Activated T-cell treated with anti-CD3 and anti-CD28 coated beads, Interleukin-2, amount 50 U/mL, for 1 hour (primary cell): ENCODE measurements at regions not wholly inside any gene's neighbourhood (a gene's known extent, or its start where the extent isn't known, plus 50 kb on each side); places are given as distances from the start of the nearest gene placed in this dataset.

Experiments
- DNase-seq: peaks from one replicate; pipeline ENCODE4 v3.0.0-alpha.2; 2020

DNA sequence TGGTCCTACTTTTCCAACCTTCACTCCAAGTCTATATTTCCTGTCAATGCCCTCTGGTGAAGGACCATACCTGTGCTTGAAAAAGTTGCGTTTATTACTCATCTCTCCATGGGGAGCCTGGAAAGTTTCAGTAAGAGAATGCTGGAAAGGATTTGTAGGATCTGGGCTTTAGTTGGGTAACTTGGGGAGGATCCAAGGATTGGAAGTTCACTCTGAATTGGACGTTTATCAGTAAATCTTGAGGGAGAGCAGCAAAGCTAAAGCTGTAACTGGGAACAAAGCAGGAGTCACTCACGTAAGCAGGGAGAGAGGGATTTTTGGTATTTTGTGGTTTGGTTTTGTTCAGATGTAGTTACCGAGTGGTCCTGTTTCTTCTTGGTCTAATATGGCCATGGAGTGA lies 51.4 kb upstream of the NPVF start:
- no peak for DNase-seq

DNA sequence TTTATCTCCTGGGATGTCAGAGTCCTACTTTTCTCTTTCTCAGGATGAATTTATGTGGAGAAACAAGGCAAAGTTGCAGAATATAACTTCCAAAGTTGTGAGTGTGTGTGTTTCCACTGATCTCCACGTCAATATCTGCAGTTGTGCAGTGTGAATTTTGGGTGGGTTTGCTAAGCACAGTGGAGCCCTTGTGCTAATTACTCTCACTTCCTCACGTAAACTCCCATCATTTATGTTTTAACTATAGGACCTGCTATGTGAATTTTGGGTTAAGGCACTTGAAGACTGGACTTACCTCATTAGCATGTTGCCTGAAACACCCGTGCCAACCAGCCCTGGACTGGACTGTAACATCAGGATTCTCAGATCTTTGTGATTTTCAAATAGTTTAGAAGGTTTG lies 51.9 kb upstream of the NPVF start:
- DNase-seq, result no peak

DNA sequence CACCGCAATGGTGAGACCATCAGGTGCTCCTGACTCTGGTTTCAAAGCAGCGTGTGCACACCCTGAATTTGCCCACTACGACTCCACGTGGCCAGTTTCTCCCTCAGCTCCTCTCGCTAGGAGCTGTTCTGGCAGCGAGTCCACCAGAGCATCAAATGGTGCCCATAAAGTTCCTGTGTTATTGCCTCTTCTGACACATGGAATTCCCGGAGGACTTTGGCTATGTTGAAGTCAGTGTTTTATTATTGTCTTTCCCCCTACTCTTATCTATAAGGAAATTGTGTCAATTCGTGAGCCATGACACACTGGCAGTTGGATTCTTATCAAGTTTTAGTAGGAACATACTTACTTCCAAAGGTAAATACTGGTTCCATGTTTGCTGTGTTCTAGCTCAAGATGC lies 53.9 kb upstream of the NPVF start:
- DNase-seq, result no peak

DNA sequence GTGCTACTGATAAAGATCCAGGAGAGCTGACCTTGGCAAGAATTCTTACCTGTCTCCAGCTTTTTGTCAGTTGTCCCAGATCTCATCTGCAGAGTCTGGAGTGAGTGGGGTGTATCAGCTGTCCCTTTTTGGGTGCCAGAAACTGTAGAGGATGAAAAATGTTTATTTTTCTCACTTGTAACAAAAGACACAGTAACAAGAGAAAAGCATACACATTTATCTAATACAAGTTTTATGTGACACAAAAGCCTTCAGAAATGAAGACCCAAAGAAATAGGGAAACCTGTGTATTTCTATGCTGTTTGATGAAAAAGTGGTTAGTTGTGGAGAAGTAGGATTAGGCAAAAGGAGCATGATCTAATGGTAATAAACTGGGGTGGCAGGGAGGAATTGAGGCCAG lies 58.5 kb upstream of the NPVF start:
- no peak for DNase-seq

DNA sequence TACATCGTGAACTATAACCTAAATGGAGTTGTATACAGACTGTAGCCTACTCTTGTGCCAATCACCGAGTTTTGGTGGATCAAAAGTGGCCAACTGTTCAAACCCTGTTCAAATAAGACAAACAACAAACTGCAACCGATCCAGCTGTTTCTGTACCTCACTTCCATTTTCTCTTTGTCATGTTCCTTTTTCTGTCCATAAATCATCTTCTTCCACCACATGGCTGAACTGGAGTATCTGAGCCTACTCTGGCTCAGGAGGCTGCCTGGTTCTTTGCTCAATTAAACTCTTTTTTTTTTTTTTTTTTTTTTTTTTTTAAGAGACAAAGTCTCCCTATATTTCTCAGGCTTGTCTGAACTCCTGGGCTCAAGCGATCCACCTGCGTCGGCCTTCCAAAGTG lies 59.0 kb upstream of the NPVF start:
- DNase-seq, result no peak

DNA sequence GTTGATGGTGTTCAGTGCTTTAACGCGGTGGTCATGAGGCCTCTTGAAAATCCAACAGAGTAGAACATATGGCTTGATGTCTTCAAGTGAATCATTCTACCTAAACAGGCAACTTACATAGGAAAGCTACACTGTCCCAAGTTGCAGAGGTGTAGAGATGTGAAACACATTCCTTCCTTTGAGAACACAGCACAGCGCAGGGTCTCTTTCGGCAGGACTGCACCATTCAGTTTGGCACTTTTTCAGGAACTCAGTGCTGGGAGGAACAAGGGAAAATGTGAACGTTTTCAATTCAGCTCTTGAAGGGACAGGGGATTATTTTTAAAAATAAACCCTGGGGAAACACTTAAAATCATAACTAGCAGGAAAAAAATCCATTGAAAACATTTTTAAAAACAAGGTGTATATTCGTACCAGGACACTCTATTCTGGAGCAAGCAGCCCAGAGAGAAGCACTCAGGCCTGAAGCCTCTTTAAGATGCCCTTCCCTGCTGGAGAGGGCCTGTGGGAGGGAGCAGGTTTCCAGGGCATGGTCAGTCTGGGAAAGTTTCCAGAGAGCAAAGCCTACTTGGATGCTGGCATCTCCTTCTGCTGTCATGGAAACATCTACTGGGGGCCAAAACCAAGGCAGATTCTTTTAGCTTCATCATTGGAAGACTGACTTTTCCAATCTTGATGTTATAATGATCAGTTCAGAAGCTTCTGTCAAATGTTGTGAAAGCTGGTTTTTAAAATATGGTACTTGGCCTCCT lies 60.4 kb upstream of the NPVF start:
- DNase-seq, result no peak

DNA sequence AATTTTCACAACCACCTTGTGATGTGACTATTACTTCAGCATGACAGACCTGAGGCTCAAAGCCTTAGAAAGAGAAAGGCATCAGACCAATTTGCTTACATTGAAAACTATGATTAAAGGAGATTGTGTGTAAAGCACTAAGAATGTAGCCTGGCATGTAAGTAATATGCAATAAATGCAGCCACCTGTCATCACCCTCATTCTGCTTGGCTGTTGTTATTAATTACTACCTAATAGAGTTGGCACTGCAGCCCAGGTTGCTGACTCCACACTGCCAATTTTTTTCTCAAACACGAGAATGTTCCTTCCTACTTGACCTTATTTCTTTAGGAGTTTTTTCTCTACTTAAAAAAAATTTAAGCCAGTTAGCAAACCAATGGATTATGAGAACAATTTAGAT lies 61.2 kb upstream of the NPVF start:
- DNase-seq, result no peak

DNA sequence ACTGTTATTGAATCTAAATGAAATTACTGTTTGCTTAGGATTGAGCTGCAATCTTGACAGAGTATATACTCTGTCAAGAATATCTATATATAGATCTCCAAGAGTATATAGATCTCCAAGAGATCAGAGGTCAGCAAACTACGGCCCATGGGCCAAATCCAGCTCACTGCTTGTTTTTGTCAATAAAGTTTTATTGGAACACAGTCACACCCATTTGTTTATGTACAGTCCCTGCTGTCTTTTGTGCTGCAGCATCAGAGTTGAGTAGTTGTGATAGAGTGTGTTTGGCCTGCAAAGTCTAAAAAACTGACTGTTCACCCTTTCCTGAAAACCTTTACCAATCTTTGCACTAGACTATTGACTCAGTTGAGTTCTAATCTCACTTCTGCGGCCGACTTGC lies 66.3 kb upstream of the NPVF start:
- DNase-seq, result no peak

DNA sequence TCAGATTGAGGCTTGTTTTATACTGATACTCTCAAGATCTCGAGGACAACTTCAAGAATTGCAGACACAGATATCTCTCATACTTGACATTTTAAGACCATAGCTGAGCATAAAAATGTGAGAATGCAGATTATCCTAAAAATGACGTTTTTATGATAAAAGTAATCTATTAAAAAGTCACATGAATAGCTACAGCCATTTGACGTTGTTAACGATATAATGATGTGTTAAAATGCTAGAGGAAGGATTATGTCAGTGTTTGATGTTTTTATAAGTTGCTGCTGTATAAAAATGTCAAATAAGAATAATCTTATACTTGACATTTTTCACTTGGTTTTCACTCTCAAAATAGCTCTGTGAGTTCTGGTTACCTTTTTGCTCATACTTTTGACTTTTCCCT lies 67.1 kb upstream of the NPVF start:
- DNase-seq, result no peak

DNA sequence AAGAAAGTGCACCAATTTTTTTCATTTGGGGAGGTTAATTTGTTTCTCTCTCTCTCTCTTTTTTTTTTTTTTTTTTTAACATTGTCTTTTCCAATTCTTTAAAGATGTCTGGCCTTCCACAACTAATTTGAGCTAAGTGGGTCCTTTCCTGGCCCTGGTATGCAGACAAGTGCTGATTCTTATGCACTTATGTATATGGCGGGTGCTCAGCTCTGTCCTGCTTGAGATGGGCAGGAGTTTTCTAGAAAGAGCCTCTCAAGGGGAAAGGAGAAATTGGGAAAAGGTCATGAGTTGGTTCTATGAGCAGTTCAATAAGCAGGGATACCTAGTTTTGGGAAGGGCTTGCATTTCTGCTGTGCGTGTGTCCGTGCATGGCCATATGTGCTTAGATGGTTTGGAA lies 67.8 kb upstream of the NPVF start:
- no peak for DNase-seq

DNA sequence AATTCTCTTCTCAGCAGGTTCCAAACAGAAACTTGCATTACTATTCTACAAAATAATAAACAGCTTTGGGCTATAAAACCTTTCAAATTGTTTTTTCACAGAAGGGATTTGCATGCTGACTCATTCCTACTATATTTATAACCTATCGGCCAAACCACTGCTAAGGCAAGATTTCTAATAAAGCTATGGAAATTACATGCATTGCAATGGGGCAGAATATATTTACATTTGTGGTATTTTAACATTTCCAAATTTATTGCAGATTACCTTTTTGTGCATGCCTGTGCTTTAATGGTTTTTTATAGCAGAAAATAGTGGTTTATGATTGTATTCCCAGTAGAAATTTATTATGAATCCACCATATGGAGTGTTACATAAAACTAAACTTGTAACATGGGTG lies 69.0 kb upstream of the NPVF start:
- no peak for DNase-seq

DNA sequence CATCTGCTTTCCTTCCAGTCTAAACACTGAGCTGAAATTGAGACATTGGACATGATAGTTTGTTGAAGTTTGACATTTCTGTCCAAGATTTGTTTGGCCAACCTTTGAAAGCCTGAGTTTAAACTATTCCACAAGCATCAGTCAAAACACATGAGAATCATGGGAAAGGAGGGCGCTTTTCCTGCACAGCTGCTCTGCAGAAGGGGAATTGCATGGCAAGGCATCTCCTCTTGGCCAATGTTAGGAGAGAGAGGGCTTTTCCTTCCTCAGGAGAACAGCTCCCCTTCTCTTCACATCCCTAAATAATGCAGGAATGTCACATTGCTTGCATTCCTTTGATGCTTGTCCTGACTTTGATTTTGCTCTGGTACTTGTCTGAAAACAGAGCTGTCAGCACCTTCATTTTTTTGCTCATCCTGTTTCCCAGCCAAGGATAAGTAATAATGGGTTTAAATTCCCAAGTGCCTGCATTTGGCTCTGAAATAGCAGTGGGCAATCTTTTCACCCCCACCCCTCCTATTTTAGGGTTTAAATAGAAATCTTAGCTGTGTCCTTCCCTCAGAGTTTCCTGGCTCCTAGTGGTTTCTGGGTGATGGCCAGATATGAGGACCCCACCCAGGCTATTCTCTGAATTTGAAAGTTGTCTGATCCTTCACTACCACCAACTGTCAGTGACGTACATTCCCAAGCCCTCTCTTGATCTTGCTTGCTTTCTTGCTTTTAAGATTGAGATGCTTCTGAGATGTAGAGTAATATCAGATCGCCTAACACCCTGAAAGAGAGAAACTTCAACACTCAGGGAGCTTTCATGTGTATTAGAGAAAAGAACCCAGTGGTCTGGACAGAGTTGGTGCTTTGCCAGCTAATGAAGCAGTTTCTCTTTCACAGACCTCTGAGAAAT lies 75.2 kb upstream of the NPVF start:
- DNase-seq, result no peak

DNA sequence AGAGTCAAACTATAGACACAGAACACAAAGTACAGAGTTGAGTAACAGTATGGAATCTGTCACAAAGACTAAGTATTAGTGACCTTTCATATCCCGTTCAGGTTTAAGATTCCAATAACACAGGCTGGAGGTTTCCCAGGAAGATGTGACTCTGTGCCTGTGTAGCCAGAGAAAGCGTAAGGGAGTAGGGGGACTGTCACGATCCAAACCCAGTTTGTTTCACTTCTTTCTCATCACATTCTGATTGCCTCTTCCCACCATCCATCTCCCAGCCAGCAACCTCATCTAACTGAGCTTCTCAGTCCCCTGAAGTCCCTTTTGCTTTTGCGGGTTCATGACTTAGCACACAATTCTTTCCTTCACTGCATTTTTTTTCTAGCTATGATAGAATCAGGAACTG lies 76.4 kb upstream of the NPVF start:
- DNase-seq, result no peak

DNA sequence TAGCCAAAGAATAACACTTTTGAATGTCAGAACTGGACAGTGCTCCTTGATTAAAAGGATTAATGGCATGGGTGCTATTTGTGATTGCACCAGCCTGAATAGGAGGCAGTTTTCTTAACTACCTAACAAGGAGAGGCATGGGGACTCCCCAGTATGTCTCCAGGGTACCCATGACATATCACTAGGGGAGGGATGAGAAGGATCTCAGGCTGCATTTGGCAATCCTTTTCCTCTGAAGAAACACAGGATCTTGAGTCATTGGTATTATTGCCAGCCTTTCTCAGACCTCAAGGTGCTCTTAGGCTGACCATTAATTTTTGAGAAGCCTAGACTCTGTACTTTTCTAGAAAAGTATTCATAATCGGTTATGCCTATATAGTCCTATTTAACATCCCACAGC lies 77.5 kb upstream of the NPVF start:
- no peak for DNase-seq

DNA sequence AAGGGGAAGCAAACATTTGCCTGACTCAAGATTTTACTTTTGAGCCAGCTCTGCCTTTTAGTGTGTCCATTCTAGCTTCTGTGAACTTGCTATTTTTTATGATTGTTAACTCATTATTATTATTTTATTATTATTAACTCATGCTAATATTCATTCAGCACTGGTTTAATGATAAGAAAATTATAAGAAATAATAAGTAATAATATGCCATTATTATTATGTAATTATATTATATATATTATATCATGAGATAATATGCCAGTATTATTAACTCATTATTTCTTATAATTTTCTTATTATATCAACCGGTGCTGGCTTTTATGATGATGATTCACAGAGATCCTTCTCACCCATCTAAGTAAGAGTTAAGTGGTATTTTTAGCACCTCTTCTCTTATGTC lies 79.3 kb upstream of the NPVF start:
- no peak for DNase-seq

DNA sequence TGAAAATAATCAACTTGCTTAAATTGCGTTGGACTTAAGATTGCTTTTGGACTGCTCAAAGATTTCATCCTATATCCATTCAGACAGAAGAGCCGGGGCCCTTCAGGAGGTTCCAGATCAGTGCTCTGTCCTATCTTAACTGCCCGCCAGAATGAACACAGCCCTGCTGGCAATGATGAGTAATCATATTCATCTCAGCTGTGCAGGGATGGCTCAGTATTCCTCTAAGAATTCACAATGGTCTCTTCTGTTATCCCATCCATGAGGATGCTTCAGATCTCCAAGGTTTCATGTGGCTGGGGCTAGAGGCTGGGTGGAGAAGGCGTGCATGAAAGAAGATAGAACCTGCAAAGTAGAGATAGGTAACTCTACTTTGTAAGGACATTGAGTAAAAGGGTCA lies 80.0 kb upstream of the NPVF start:
- DNase-seq, result no peak

DNA sequence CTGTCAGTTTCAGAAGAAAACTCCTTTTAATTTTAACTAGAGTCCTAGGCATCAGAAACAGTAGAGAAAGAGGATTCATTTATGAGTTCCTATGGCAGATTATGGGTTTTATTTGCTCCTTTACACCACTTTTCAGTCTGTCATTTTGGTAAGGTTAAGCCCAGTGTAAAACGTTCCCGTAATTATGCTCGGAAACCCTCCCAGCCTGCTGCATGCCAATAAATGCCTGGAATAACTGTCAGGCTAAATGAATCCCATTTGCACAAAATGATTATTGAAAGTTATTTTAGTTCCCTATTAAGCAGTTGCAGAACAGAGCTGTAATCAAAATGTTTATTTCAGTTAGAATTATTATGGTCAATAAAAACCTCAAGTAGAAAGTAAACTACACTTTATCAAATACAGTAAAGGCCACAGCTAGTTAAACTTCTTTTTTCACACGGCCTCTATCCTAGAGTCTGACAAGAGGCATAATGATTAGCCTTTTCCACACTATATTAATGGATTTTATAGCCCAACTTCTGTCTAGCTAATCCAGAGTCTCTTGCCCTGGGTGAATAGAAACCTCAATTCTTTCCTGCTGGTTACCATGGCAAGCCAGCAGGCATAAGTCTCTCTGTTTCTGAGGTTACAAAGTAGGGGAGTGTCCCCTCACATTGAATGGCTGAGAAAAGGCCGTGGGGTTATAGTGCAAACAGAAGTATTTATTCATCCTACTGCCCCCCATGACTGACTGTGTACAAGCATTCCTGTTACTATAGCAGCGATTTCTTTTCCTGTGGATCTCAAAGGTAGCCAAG lies 80.8 kb upstream of the NPVF start:
- no peak for DNase-seq

DNA sequence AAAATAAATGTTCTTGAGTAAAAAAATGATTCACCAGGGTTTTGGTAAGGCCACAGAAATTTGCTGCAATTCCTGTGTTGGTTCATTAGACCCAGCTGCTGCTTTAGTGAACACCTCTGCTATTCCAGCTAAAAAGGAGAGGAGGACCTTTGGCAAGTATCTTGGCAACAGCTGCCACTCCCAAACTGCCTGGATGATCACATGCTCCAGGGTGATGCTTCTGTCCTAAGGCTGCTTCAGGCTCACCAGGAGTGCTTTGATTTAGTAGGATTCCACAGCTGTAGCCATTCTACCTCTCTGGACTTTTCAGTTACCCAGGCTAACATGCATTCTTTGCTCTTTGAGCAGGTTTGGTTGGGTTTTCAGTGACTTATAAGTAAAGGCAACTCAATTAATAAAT lies 82.6 kb upstream of the NPVF start:
- DNase-seq, result no peak

DNA sequence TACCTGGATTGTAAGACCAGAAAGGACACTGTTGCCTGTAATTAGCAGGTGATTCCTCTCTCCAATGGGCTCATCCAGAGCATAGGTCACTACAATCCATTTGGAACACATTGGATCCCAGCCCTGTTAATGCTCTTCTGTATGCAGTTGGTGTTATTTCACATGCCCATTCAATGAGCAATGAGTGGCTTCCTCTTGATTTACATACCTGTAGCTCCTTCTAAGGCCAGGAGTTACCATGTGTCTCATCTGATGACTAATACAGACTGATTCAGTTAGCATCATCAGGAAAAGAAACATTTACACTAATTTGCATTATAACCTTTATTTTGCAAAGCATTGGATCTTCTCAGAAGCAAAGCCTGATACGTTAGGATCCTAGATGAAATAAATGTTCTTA lies 83.1 kb upstream of the NPVF start:
- no peak for DNase-seq

DNA sequence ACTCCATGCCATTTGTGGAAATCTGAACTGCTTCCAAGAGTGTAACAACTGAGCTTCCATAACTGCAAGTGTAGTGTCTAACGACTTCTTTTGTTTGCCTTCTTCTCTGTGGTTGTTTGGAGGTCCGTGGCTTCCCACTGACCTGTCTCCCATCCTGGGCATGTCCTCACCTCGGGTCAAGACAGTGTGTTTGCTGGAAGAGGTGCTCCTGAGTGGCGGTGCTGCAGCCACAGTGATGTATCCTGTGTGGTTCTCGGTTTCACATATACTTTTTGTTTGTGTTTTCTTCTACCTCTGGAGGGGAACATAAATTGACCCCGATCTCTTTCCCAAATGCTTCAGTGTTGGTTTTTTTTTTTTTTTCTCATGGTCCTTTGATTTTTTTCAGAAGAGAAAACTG lies 84.7 kb upstream of the NPVF start:
- no peak for DNase-seq

DNA sequence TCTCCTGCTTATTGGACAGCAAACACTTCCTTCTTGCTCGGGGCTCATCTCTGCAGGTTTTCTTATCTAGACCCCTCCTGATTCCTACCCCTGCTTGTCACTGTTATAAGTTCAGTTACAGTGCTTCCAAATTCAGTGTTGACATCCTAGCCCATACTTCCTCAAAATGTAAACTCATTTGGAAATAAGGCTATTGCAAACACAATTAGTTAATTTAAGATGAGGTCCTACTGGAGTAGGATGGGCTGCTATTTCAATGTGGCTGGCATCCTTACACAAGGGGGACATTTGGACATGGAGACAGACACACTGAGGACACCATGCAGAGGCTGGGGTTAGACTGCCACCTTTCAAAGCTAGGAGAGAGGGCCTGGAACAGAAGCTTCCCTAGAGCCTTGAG lies 85.2 kb upstream of the NPVF start:
- no peak for DNase-seq

DNA sequence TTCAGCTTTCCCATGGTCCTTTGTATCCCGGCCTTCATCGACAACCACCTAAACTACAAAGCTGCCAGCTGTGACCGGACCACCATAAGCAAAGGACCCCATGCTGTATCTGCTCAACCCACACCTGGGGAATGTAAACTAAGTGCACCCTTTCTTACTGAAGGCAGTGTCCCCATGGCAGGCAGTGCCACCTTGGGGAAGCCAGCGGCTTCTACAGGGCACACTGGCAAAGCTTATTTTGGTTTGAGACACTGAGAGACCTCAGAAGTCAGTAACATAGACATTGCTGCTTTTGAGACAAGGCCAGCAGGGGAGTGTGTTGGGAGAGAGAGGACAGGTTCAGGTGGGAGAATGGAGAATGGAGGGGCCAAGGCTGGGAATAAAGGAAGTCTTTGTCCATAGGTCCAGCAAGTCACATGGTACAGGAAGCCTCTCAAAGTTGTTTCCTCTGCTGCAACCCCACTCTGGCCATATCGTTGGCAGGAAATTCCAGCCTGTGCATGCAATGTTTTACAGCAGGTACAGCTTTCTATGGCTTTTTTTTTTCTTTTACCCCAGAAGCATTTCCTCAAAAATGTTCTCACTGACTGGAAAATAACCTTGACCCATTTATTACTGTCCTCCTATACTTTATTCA lies 85.9 kb upstream of the NPVF start:
- no peak for DNase-seq

DNA sequence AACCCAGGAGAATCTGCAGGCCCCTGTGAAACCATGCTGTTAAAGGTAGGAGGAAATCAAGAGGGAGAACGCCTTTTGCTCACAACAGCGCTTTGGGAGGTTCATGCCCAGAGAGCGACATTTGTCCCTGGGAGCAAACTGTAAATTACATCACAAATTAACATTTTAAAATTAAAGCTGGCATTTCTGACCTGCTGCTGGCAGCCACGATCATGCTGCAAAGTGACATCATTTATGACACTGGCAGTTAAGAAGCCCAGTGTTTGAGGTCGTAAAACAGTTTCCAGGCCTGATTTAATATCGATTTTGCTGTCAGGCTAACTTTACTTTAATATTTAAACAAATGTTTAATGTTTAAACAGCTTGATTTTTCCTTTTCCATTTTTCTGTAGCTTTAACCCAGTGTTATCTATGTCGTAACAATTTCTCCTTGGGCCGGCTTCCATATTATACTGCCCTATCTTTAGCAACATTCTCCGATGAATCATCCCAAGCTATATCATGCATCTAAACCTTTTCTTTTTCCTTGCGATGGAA lies 86.5 kb upstream of the NPVF start:
- no peak for DNase-seq
